Caco-2 (cell line): ENCODE measurements at regions not wholly inside any gene's neighbourhood (a gene's known extent, or its start where the extent isn't known, plus 50 kb on each side); places are given as distances from the start of the nearest gene placed in this dataset.

Experiments used
- BruUV-seq: library from RNA; stranded (reverse); fragments of 400-500 nt; replicated peaks from 2 replicates; lab custom pipeline; 2021; lab: Mats Ljungman, UMichigan
- CTCF ChIA-PET: fragments of 300-600 bp; sonication (Branson Sonifier 250); formaldehyde crosslinking; loops from one replicate; lab custom pipeline; 2022; ENCODE audit warnings: antibody characterized with exemption; lab: Charles Lee
- POLR2A ChIA-PET: fragments of 300-600 bp; sonication (Branson Sonifier 250); formaldehyde crosslinking; loops from one replicate; lab custom pipeline; 2022; ENCODE audit warnings: antibody characterized with exemption; lab: Charles Lee
- DNase-seq, 2 experiments: peaks; one replicate each; pipeline versions ENCODE4 v3.0.0 to v3.0.0-alpha.2; 2020 to 2022
- H3K27me3 ChIP-seq: replicated peaks from 2 replicates; pipeline ENCODE4 v1.6.0; 2011; ENCODE audit warnings: low read length; ENCODE audit not compliant: control insufficient read depth, insufficient read depth
- H3K36me3 ChIP-seq: 2 replicates; pipeline ENCODE4 v1.5.1; 2011; ENCODE audit warnings: low read length; ENCODE audit not compliant: control insufficient read depth, insufficient read depth
- H3K4me1 ChIP-seq: fragments of 250-450 bp; sonication (Bioruptor Pico); 2 replicates; pipeline ENCODE4 v1.5.1; 2020; ENCODE audit warnings: mild to moderate bottlenecking
- H3K4me3 ChIP-seq: 2 replicates; pipeline ENCODE4 v1.5.1; 2011; ENCODE audit warnings: low read depth, mild to moderate bottlenecking, control low read depth, low read length
- H3K9me3 ChIP-seq: fragments of 250-450 bp; sonication (Bioruptor Pico); 2 replicates; pipeline ENCODE4 v1.5.1; 2020; ENCODE audit warnings: mild to moderate bottlenecking, moderate library complexity
- H3K27ac Mint-ChIP-seq: one replicate; pipeline ENCODE4 v1.8.0; 2022; ENCODE audit warnings: mixed read lengths; ENCODE audit not compliant: unreplicated experiment
- H3K27me3 Mint-ChIP-seq: one replicate; pipeline ENCODE4 v1.8.0; 2022; ENCODE audit warnings: mixed read lengths; ENCODE audit not compliant: insufficient read depth, unreplicated experiment
- H3K36me3 Mint-ChIP-seq: one replicate; pipeline ENCODE4 v1.8.0; 2022; ENCODE audit warnings: mild to moderate bottlenecking, mixed read lengths; ENCODE audit not compliant: insufficient read depth, unreplicated experiment
- H3K4me1 Mint-ChIP-seq: one replicate; pipeline ENCODE4 v1.8.0; 2022; ENCODE audit warnings: low read depth, mixed read lengths; ENCODE audit not compliant: unreplicated experiment
- H3K4me3 Mint-ChIP-seq: one replicate; pipeline ENCODE4 v1.8.0; 2022; ENCODE audit warnings: mild to moderate bottlenecking, moderate library complexity, mixed read lengths; ENCODE audit not compliant: unreplicated experiment
- H3K9me3 Mint-ChIP-seq: one replicate; pipeline ENCODE4 v1.8.0; 2022; ENCODE audit warnings: mixed read lengths; ENCODE audit not compliant: unreplicated experiment
- CTCF ChIP-seq, 2 experiments: fragments of 200-600 bp in 1 of 2; IDR thresholded peaks; 1 replicate in 1 of 2; 2 replicates in 1 of 2; pipeline versions ENCODE4 v1.5.1 to v1.8.0; 2011 to 2022; ENCODE audit warnings: antibody characterized with exemption in 1 of 2, control low read depth in 1 of 2, inconsistent platforms in 1 of 2, low read depth in 1 of 2, low read length in 1 of 2, mild to moderate bottlenecking in 1 of 2, moderate library complexity in 1 of 2; ENCODE audit not compliant: insufficient read depth in 1 of 2, severe bottlenecking in 1 of 2, unreplicated experiment in 1 of 2
- intact Hi-C: fragments of 100-400 bp; cut with micrococcal nuclease; formaldehyde crosslinking; loops from one replicate; pipeline ENCODE4 v1.10.0; 2022; ENCODE audit not compliant: unreplicated experiment

GRCh38 chr1:220378571-220379302 lies 106.5 kb upstream of the RAB3GAP2 start:
- H3K9me3 Mint-ChIP-seq, result peaks cover 18% of the 10 kb centered on the region
- no TSS peak for BruUV-seq
- Histone ChIP-seq H3K4me3 (no peak overlapping the region), H3K4me1 (peaks cover 2% of the 10 kb centered on the region; the same call in 1 of the 2 replicates), H3K27me3 (no peaks in the 10 kb centered on the region), H3K9me3 (no peaks in the 10 kb centered on the region), H3K36me3 (no peaks in the 10 kb centered on the region)
- DNase-seq, result peak in 1 of 2 experiments; percentile 29
- POLR2A ChIA-PET, result no interaction called here
- peak overlapping the region; percentile 45 for H3K4me3 Mint-ChIP-seq
- H3K4me1 Mint-ChIP-seq, result peaks cover 8% of the 10 kb centered on the region
- CTCF ChIA-PET, result interaction anchor here (0.6 to 0.9 kb wide), 2 partner anchors 83 to 388 kb away, joined by 3 to 4 read pairs; no protein-coding TSS in a partner anchor
- no peak overlapping the region for H3K27ac Mint-ChIP-seq
- intact Hi-C loops, result no loop called here
- peaks cover 35% of the 10 kb centered on the region for H3K27me3 Mint-ChIP-seq
- TF ChIP-seq CTCF (IDR thresholded peaks at IDR 0.05; ENCODE audit: insufficient read depth in 1 of 2, low read depth in 1 of 2, low read length in 1 of 2, severe bottlenecking in 1 of 2, unreplicated experiment in 1 of 2), result no peak
- no peaks in the 10 kb centered on the region for H3K36me3 Mint-ChIP-seq

GRCh38 chr1:220375715-220376114 lies 103.5 kb upstream of the RAB3GAP2 start:
- Histone ChIP-seq H3K9me3 (no peaks in the 10 kb centered on the region), H3K27me3 (no peaks in the 10 kb centered on the region), H3K4me3 (no peak overlapping the region), H3K4me1 (no peaks in the 10 kb centered on the region), H3K36me3 (no peaks in the 10 kb centered on the region)
- TF ChIP-seq CTCF (IDR thresholded peaks at IDR 0.05; ENCODE audit: insufficient read depth in 1 of 2, low read depth in 1 of 2, low read length in 1 of 2, severe bottlenecking in 1 of 2, unreplicated experiment in 1 of 2), result no peak
- H3K9me3 Mint-ChIP-seq, result peaks cover 9% of the 10 kb centered on the region
- intact Hi-C loops, result no loop called here
- H3K36me3 Mint-ChIP-seq, result no peaks in the 10 kb centered on the region
- peaks cover 21% of the 10 kb centered on the region for H3K27me3 Mint-ChIP-seq
- no TSS peak for BruUV-seq
- no peak overlapping the region for H3K4me3 Mint-ChIP-seq
- no peak overlapping the region for H3K27ac Mint-ChIP-seq
- H3K4me1 Mint-ChIP-seq, result peaks cover 7% of the 10 kb centered on the region
- DNase-seq, result no peak
- ChIA-PET POLR2A (no interaction called here), CTCF (no interaction called here)

GRCh38 chr1:220374449-220374848 lies 102.2 kb upstream of the RAB3GAP2 start:
- no peaks in the 10 kb centered on the region for H3K4me1 ChIP-seq
- Mint-ChIP-seq H3K36me3 (no peaks in the 10 kb centered on the region), H3K4me3 (no peak overlapping the region), H3K27ac (no peak overlapping the region), H3K27me3 (peaks cover 13% of the 10 kb centered on the region), H3K9me3 (no peaks in the 10 kb centered on the region), H3K4me1 (peaks cover 7% of the 10 kb centered on the region)
- POLR2A ChIA-PET, result no interaction called here
- intact Hi-C loops, result loop anchor here (5.0 kb wide), 1 partner anchor 153 kb away; the partner anchor contains the start of gene MARK1
- H3K36me3 ChIP-seq, result no peaks in the 10 kb centered on the region
- H3K4me3 ChIP-seq, result no peak overlapping the region
- H3K9me3 ChIP-seq, result no peaks in the 10 kb centered on the region
- DNase-seq, result no peak
- CTCF ChIA-PET, result no interaction called here
- no peaks in the 10 kb centered on the region for H3K27me3 ChIP-seq
- TF ChIP-seq CTCF (IDR thresholded peaks at IDR 0.05; ENCODE audit: insufficient read depth in 1 of 2, low read depth in 1 of 2, low read length in 1 of 2, severe bottlenecking in 1 of 2, unreplicated experiment in 1 of 2), result no peak
- no TSS peak for BruUV-seq
